GM18508 (cell line): ENCODE measurements at regions not wholly inside any gene's neighbourhood (a gene's known extent, or its start where the extent isn't known, plus 50 kb on each side); places are given as distances from the start of the nearest gene placed in this dataset.
"Not testable (repeated sequence)": the region's sequence is repeated elsewhere in the genome, so short reads cannot be mapped to it uniquely, and the experiment has no call there.

Source experiments
- ATAC-seq: cut with Tn5 transposase; IDR thresholded peaks from one replicate; pipeline ENCODE4 v1.9.1; 2021; ENCODE audit warnings: moderate number of reproducible peaks; ENCODE audit not compliant: insufficient read depth, unreplicated experiment

GRCh38 chr7:97234494-97234893, 117.0 kb downstream of the SDHAF3 start:
- ATAC-seq: not testable (repeated sequence)

- ATAC-seq: no peak
Measured at GRCh38 chr7:97246317-97246716, 128.8 kb downstream of the SDHAF3 start.

GRCh38 chr7:97258187-97258586, 140.7 kb downstream of the SDHAF3 start:
- not testable (repeated sequence) for ATAC-seq

- no peak for ATAC-seq
Measured at GRCh38 chr7:97269741-97270140, 152.2 kb downstream of the SDHAF3 start.

- ATAC-seq: no peak
Measured at GRCh38 chr7:97270280-97270679, 152.8 kb downstream of the SDHAF3 start.

GRCh38 chr7:97271619-97272018, 154.1 kb downstream of the SDHAF3 start:
- no peak for ATAC-seq

GRCh38 chr7:97272237-97272975, 154.9 kb downstream of the SDHAF3 start:
- peak; percentile 68 for ATAC-seq

- no peak for ATAC-seq
Measured at GRCh38 chr7:97275475-97275874, 158.0 kb downstream of the SDHAF3 start.

GRCh38 chr7:97280950-97281349, 163.5 kb downstream of the SDHAF3 start:
- ATAC-seq: no peak

GRCh38 chr7:97285348-97285747, 167.8 kb downstream of the SDHAF3 start:
- no peak for ATAC-seq

GRCh38 chr7:97293031-97293430, 175.5 kb downstream of the SDHAF3 start:
- no peak for ATAC-seq

- ATAC-seq: no peak
Measured at GRCh38 chr7:97298561-97298960, 181.1 kb downstream of the SDHAF3 start.

GRCh38 chr7:97305589-97305988, 188.1 kb downstream of the SDHAF3 start:
- no peak for ATAC-seq

GRCh38 chr7:97307521-97308108, 190.1 kb downstream of the SDHAF3 start:
- ATAC-seq: no peak

GRCh38 chr7:97313900-97314299, 196.4 kb downstream of the SDHAF3 start:
- ATAC-seq: no peak

GRCh38 chr7:97317575-97317974, 200.1 kb downstream of the SDHAF3 start:
- ATAC-seq: no peak

- ATAC-seq: not testable (repeated sequence)
Measured at GRCh38 chr7:97329871-97330270, 212.4 kb downstream of the SDHAF3 start.

- no peak for ATAC-seq
Measured at GRCh38 chr7:97337849-97338248, 220.4 kb downstream of the SDHAF3 start.

GRCh38 chr7:97342512-97342911, 225.0 kb downstream of the SDHAF3 start:
- no peak for ATAC-seq

- ATAC-seq: no peak
Measured at GRCh38 chr7:97346349-97346748, 228.9 kb downstream of the SDHAF3 start.

- no peak for ATAC-seq
Measured at GRCh38 chr7:97351488-97351887, 234.0 kb downstream of the SDHAF3 start.

GRCh38 chr7:97357459-97357858, 240.0 kb downstream of the SDHAF3 start:
- no peak for ATAC-seq
